EH (cell line): ENCODE measurements at regions not wholly inside any gene's neighbourhood (a gene's known extent, or its start where the extent isn't known, plus 50 kb on each side); places are given as distances from the start of the nearest gene placed in this dataset.
"Not testable (repeated sequence)": the region's sequence is repeated elsewhere in the genome, so short reads cannot be mapped to it uniquely, and the experiment has no call there.

Experiments
- DNase-seq: peaks from one replicate; pipeline ENCODE4 v3.0.0-alpha.2; 2015; ENCODE audit warnings: low read depth

GRCh38 chr5:58200451-58200850 is 259.4 kb downstream of the PLK2 start:
- DNase-seq = no peak

- no peak for DNase-seq
These were observed 260.8 kb downstream of the PLK2 start for GRCh38 chr5:58199087-58199486.

GRCh38 chr5:58198330-58198729 is 261.6 kb downstream of the PLK2 start:
- DNase-seq = no peak

GRCh38 chr5:58197875-58198274 is 262.0 kb downstream of the PLK2 start:
- peak; percentile 13 for DNase-seq

- DNase-seq = no peak
These were observed 268.4 kb downstream of the PLK2 start for GRCh38 chr5:58191443-58191842.

GRCh38 chr5:58188262-58188651 is 271.6 kb downstream of the PLK2 start:
- DNase-seq = peak; percentile 83

- no peak for DNase-seq
These were observed 272.2 kb downstream of the PLK2 start for GRCh38 chr5:58187432-58188261.

GRCh38 chr5:58185801-58186200 is 274.1 kb downstream of the PLK2 start:
- peak; percentile 38 for DNase-seq

- DNase-seq = no peak
These were observed 274.5 kb downstream of the PLK2 start for GRCh38 chr5:58185397-58185796.

GRCh38 chr5:58184910-58185309 is 275.0 kb downstream of the PLK2 start:
- peak; percentile 64 for DNase-seq

GRCh38 chr5:58183786-58184085 is 276.1 kb downstream of the PLK2 start:
- no peak for DNase-seq

- no peak for DNase-seq
These were observed 276.7 kb downstream of the PLK2 start for GRCh38 chr5:58183078-58183785.

GRCh38 chr5:58182287-58182841 is 277.5 kb downstream of the PLK2 start:
- peak; percentile 6 for DNase-seq

GRCh38 chr5:58181578-58182286 is 278.2 kb downstream of the PLK2 start:
- DNase-seq = peak; percentile 3

- no peak for DNase-seq
These were observed 286.9 kb downstream of the PLK2 start for GRCh38 chr5:58172946-58173345.

- no peak for DNase-seq
These were observed 294.7 kb downstream of the PLK2 start for GRCh38 chr5:58165152-58165551.

GRCh38 chr5:58161889-58162288 is 298.0 kb downstream of the PLK2 start:
- DNase-seq = not testable (repeated sequence)

GRCh38 chr5:58156973-58157701 is 302.7 kb downstream of the PLK2 start:
- DNase-seq = peak; percentile 43

- peak; percentile 57 for DNase-seq
These were observed 303.5 kb downstream of the PLK2 start for GRCh38 chr5:58156361-58156760.

GRCh38 chr5:58153255-58153654 is 306.6 kb downstream of the PLK2 start:
- DNase-seq = no peak

- DNase-seq = no peak
These were observed 308.5 kb downstream of the PLK2 start for GRCh38 chr5:58151414-58151813.

GRCh38 chr5:58150926-58151325 is 309.0 kb downstream of the PLK2 start:
- no peak for DNase-seq
